ENCODE measurements at regions not wholly inside any gene's neighbourhood (a gene's known extent, or its start where the extent isn't known, plus 50 kb on each side); places are given as distances from the start of the nearest gene placed in this dataset.
"Not testable (repeated sequence)": the region's sequence is repeated elsewhere in the genome, so short reads cannot be mapped to it uniquely, and the experiment has no call there.

- DNase-seq: no peak
Observed at GRCh38 chr7:356691-357462, 66.9 kb downstream of the FOXL3 start.

- no peak for DNase-seq
Observed at GRCh38 chr7:357531-358209, 67.7 kb downstream of the FOXL3 start.

- DNase-seq: no peak
Observed at GRCh38 chr7:358352-358751, 68.4 kb downstream of the FOXL3 start.

- DNase-seq: no peak
Observed at GRCh38 chr7:359226-359765, 69.3 kb downstream of the FOXL3 start.

- DNase-seq: no peak
Observed at GRCh38 chr7:359766-360361, 69.9 kb downstream of the FOXL3 start.

GRCh38 chr7:360454-361100, 70.6 kb downstream of the FOXL3 start:
- DNase-seq: no peak

GRCh38 chr7:361182-361581, 71.2 kb downstream of the FOXL3 start:
- not testable (repeated sequence) for DNase-seq

GRCh38 chr7:361680-362401, 71.9 kb downstream of the FOXL3 start:
- DNase-seq: no peak

- DNase-seq: no peak
Observed at GRCh38 chr7:362402-363096, 72.6 kb downstream of the FOXL3 start.

GRCh38 chr7:363626-364025, 73.7 kb downstream of the FOXL3 start:
- no peak for DNase-seq

- no peak for DNase-seq
Observed at GRCh38 chr7:364536-364935, 74.6 kb downstream of the FOXL3 start.

GRCh38 chr7:365593-365992, 75.6 kb downstream of the FOXL3 start:
- no peak for DNase-seq

- DNase-seq: no peak
Observed at GRCh38 chr7:366161-366803, 76.3 kb downstream of the FOXL3 start.

GRCh38 chr7:367351-367901, 77.5 kb downstream of the FOXL3 start:
- DNase-seq: no peak

GRCh38 chr7:368651-369475, 78.9 kb downstream of the FOXL3 start:
- DNase-seq: no peak

GRCh38 chr7:369476-370258, 79.7 kb downstream of the FOXL3 start:
- DNase-seq: no peak

GRCh38 chr7:370259-370625, 80.3 kb downstream of the FOXL3 start:
- no peak for DNase-seq

GRCh38 chr7:370775-371118, 80.8 kb downstream of the FOXL3 start:
- DNase-seq: no peak

- peak; percentile 39 for DNase-seq
Observed at GRCh38 chr7:371119-371778, 81.3 kb downstream of the FOXL3 start.

All from RPMI8226 (cell line).